ENCODE measurements at regions not wholly inside any gene's neighbourhood (a gene's known extent, or its start where the extent isn't known, plus 50 kb on each side); places are given as distances from the start of the nearest gene placed in this dataset.
"Not testable (repeated sequence)": the region's sequence is repeated elsewhere in the genome, so short reads cannot be mapped to it uniquely, and the experiment has no call there.

- Histone ChIP-seq H3K4me3 (ENCODE audit: low read depth in 1 of 2, low read length in 1 of 2) (no peak overlapping the region), H3K4me1 (ENCODE audit: control insufficient read depth in 1 of 2, insufficient read depth in 1 of 2, low read depth in 1 of 2, low read length in 1 of 2) (no peaks in the 10 kb centered on the region), H3K27ac (no peak overlapping the region), H3K9me3 (no peaks in the 10 kb centered on the region), H3K36me3 (no peaks in the 10 kb centered on the region), H3K27me3 (no peaks in the 10 kb centered on the region)
- TF ChIP-seq CTCF (IDR thresholded peaks at IDR 0.05) = no peak
Observed at GRCh38 chr12:105507311-105508038, 177.0 kb downstream of the C12orf75 start.

- Histone ChIP-seq H3K9me3 (no peaks in the 10 kb centered on the region), H3K36me3 (no peaks in the 10 kb centered on the region), H3K4me3 (ENCODE audit: low read depth in 1 of 2, low read length in 1 of 2) (no peak overlapping the region), H3K27me3 (no peaks in the 10 kb centered on the region), H3K4me1 (ENCODE audit: control insufficient read depth in 1 of 2, insufficient read depth in 1 of 2, low read depth in 1 of 2, low read length in 1 of 2) (no peaks in the 10 kb centered on the region), H3K27ac (no peak overlapping the region)
- no peak for TF ChIP-seq CTCF (IDR thresholded peaks at IDR 0.05)
Observed at GRCh38 chr12:105508096-105508495, 177.6 kb downstream of the C12orf75 start.

GRCh38 chr12:105510526-105510925 lies 180.0 kb downstream of the C12orf75 start:
- no peaks in the 10 kb centered on the region for H3K36me3 ChIP-seq
- H3K27ac ChIP-seq = no peak overlapping the region
- no peaks in the 10 kb centered on the region for H3K4me1 ChIP-seq (ENCODE audit: control insufficient read depth in 1 of 2, insufficient read depth in 1 of 2, low read depth in 1 of 2, low read length in 1 of 2)
- H3K4me3 ChIP-seq (ENCODE audit: low read depth in 1 of 2, low read length in 1 of 2) = no peak overlapping the region
- no peaks in the 10 kb centered on the region for H3K9me3 ChIP-seq
- TF ChIP-seq CTCF (IDR thresholded peaks at IDR 0.05) = no peak
- H3K27me3 ChIP-seq = no peaks in the 10 kb centered on the region

- not testable (repeated sequence) for H3K27me3 ChIP-seq; H3K27ac ChIP-seq; H3K36me3 ChIP-seq; H3K4me1 ChIP-seq (ENCODE audit: control insufficient read depth in 1 of 2, insufficient read depth in 1 of 2, low read depth in 1 of 2, low read length in 1 of 2); H3K9me3 ChIP-seq; H3K4me3 ChIP-seq (ENCODE audit: low read depth in 1 of 2, low read length in 1 of 2)
Observed at GRCh38 chr12:105512861-105513260, 182.4 kb downstream of the C12orf75 start.

GRCh38 chr12:105522166-105522825 lies 191.8 kb downstream of the C12orf75 start:
- Histone ChIP-seq H3K9me3 (no peaks in the 10 kb centered on the region), H3K27ac (no peak overlapping the region), H3K36me3 (no peaks in the 10 kb centered on the region), H3K4me3 (ENCODE audit: low read depth in 1 of 2, low read length in 1 of 2) (no peak overlapping the region), H3K4me1 (ENCODE audit: control insufficient read depth in 1 of 2, insufficient read depth in 1 of 2, low read depth in 1 of 2, low read length in 1 of 2) (no peaks in the 10 kb centered on the region), H3K27me3 (no peaks in the 10 kb centered on the region)
- TF ChIP-seq CTCF (IDR thresholded peaks at IDR 0.05) = no peak

Measured in neutrophil (primary cell).